ENCODE measurements at regions not wholly inside any gene's neighbourhood (a gene's known extent, or its start where the extent isn't known, plus 50 kb on each side); places are given as distances from the start of the nearest gene placed in this dataset.

GRCh38 chr20:12391099-12391498, 473.4 kb downstream of the BTBD3 start:
- TF ChIP-seq POLR2AphosphoS5 (IDR thresholded peaks at IDR 0.05) = no peak
- no peak for TF ChIP-seq CTCF (IDR thresholded peaks at IDR 0.05)
